HG02973 (cell line): ENCODE measurements at regions not wholly inside any gene's neighbourhood (a gene's known extent, or its start where the extent isn't known, plus 50 kb on each side); places are given as distances from the start of the nearest gene placed in this dataset.
"Not testable (repeated sequence)": the region's sequence is repeated elsewhere in the genome, so short reads cannot be mapped to it uniquely, and the experiment has no call there.

ENCODE experiments used
- ATAC-seq: cut with Tn5 transposase; IDR thresholded peaks from one replicate; pipeline ENCODE4 v1.9.1; 2021; ENCODE audit warnings: moderate library complexity; ENCODE audit not compliant: unreplicated experiment

DNA sequence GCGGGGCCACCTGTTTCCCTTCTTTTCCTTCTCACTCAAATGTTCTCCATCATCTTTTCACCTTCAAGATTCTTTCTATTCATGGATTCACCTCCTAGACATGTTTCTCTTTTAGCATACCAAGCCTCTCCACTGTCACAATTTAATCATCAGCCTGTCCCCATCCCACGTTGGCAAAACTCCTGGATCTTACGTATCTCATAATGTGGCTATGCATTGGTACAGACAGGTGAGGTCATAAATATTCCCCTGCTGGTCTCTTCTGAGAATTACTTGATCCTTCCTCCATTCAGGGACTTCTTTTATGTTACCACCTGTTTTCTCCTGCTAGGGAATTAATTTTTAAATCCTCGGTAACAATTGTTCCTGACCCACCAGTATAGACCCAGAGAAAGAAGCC, 262.6 kb upstream of the NEBL start:
- ATAC-seq, result no peak

DNA sequence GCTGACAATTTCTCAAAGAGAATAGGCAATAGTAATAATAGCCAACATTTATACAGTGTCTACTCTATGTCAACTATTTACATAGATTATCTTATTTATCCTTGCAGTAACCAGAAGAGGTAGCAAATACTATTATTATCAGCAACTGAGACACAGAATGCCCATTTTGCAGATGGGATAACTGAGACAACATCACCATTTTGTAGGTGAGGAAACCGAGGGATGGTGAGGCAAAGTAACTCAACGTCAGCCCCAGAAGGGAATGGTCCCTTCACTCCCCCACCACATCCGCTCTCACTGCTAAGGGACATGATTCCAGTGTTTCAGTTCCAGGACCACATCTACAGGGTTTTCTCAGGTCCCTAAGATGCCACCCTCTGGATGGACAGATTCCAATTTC, 261.2 kb upstream of the NEBL start:
- no peak for ATAC-seq

DNA sequence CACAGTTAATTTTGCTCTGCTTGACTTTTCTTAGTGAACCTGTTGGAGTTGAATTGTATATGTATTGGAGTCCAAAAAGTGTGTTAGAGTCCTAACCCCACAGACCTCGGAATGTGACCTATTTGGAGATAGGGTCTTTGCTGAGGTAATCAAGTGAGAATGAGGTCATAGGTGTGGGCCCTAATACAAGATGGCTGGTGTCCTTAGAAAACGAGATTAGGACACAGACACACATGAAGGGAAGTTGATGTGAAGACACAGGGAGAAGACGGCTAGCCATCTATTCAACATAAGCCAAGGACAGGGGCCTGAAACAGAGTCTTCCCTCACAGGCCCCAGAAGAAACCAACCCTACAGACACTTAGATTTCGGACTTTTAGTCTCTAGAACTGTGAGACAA, 260.6 kb upstream of the NEBL start:
- no peak for ATAC-seq

DNA sequence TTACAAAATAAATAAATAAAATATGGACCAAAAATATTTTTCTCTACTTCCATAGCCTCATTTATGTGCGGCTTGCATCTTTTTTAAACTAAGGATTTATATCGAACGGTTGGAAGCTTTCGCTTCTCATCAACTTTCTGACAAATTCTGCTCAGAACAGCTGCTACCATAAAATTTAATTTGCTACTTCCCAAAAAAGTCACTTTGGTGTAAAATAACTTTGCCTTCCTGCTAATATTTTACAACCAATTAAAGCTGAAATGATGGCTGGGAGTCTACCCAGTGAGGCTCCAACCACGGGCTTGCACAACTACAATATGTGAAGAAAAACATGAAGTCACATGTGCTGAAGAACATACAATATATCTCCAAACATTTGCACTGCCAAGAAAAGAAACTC, 253.1 kb upstream of the NEBL start:
- ATAC-seq, result no peak

DNA sequence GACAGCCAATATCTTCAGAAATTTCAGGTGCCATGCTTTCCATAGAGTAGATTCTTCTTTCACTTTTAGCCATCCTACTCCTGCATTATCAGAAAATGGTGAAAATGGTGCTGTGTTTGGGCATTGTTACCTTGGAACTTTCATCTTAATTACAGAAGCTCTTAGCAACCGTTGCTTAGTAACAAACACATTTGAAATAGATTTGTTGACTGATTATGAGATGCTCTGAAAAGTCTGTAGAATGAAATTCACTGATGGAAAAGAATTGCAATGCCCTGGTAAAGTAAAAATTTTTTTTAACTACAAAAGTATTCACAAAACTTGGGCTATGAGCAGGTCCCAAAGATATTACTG, 249.3 kb upstream of the NEBL start:
- ATAC-seq, result no peak

DNA sequence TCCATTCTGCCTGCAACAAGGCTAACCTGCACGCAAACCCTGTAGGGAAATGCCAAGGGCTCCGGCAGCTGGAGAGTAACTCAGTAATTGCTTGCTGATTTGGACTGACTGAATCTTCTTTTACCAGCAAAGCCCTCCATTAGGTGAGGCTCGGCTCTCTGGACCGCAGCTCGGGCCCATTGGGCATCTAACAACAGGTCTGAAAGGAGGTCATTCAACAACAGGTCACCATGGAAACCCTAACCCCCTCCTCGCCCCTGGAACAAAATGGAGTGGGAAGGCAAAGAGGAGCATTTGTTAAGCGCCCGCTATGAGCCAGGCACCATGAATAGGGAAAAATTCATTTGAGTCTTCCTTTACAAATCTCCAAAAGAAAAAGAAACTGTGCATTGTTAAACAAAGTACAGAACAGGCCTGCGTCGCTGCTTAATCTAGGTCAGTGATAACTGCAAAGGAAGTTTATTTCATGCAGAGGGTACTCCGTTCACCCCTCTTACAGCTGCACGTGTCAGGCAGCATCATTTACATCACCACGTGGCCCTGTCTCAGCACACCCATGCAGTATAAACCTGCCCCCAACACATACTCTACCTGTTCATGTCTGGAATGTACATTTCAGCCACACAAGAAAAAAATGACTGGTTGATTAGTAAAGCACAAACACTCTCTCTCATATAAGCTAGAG, 248.8 kb upstream of the NEBL start:
- no peak for ATAC-seq

DNA sequence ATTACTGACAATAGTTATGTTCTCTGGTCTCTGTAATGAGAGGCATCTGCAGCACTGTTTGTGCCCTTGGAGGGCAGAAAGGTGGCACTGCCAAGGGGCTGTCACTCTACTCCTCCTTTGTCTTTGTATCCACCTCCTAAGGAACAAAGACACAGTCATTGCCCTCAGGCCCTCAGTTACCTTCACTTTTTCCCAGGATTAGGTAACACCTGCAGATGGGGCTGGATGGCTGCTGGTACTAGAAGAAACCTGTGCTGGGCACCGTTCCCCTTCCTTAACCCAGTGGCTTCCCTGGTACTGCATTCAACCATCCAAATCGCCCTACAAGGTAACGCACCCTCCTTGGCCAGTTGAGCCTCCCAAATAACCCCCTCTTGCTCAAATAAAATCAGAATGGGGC, 246.9 kb upstream of the NEBL start:
- no peak for ATAC-seq

DNA sequence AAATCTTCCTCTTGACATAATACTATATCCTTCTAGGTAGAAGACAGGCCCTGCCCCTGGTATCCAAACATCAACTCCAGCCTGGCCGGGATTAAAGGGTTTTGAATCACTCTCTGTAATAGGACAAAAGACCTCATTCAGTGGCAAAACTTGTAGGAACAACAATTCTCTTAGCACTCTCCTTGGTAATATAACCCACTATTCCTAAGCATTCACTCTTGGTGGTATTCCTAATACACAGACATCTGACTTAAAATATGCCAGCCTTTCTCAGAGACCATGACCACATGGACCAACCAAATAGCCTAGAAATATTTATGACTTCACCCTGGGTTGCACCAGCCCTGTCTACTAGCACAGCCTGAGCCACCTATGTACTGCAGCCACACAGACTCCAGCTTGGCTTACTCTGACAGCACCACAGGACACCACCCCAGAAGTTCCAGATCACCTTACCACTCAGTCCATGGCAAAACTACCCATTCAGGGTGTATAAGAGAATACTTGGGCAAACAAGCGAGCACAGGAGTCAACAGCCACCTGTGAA, 244.9 kb upstream of the NEBL start:
- ATAC-seq, result no peak

DNA sequence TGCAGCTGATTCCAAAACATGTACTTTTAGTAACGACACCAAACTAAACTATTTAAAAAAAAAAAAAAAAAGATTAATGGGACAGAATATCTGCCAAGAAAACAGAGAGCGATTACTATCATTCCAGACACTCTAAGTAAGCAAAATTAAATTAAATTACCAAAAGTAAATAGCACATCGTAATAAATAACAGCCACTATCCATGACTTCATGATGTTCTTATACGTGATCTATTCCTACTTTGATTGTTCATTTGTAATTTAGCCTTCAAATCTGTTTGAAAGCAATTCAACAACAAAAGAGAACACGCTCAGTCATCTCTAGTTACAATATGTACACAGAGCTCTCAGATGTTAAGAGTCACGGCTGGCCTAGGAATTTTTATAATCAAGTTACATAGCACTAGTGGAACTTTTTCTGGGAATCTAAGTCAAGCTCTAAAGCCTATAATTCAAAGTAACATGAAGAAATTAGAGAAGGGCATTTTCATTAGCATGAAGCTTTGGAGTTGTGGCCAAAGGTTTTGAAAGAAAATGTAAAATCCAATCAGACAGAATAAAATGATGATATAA, 241.7 kb upstream of the NEBL start:
- no peak for ATAC-seq

DNA sequence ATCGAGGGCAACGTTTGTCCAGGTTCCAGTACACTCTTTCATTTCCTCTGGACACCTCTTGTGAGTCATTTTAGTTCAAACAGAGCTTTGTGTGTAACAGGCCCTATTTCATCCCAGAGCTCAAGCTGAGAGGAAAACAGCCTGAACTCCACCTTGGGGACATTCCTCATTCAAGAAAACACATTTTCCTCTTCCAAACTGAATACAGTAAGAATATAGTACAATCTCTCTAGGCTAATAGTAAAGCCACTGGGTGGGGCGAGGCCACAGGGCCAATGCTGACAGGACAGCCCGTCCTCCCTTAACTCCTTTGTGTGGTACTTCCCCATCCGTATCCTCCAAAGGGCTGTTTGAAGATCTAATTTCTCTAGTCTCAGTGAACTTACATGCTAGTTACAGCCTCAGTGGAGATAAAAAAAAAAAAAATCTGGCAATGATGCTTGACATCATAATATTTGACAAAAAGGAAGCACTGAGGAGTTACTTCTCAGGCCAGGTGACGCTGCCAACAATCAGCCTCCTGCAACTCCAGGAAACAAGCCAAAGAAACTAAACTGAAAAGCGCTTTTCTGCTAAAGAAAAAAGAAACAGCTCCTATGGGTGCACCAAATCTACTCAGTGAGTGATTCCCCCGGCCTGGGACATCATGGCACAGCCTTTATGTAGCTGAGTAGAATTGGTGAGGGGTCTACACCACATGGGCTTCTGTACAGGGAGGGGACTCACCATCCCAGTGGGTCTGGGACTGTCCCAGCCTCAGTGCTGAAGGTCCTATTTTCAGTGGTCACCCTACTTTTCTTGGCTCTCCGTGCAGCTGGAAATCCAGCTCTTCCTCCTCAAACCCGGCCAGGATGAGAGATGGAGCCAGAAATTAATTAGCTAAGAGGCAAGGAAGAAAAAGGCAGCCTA, 238.2 kb upstream of the NEBL start:
- no peak for ATAC-seq

DNA sequence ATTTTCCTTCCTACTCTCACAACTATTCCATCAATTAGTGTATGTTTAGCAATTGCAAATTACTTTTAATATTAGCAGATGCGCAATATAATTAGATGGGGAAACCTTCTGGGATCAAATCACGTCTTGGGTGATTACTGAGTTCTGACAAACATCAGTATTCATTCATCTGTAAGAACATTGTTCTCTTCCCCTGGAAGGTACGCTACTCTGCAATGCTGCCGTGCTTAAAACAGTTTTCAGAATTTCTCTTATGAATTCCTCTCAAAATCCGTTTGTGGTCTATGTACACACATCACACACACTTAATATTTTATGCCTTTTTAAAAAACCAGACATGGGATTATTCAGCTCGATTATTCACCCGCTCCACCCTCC, 237.5 kb upstream of the NEBL start:
- ATAC-seq, result no peak

DNA sequence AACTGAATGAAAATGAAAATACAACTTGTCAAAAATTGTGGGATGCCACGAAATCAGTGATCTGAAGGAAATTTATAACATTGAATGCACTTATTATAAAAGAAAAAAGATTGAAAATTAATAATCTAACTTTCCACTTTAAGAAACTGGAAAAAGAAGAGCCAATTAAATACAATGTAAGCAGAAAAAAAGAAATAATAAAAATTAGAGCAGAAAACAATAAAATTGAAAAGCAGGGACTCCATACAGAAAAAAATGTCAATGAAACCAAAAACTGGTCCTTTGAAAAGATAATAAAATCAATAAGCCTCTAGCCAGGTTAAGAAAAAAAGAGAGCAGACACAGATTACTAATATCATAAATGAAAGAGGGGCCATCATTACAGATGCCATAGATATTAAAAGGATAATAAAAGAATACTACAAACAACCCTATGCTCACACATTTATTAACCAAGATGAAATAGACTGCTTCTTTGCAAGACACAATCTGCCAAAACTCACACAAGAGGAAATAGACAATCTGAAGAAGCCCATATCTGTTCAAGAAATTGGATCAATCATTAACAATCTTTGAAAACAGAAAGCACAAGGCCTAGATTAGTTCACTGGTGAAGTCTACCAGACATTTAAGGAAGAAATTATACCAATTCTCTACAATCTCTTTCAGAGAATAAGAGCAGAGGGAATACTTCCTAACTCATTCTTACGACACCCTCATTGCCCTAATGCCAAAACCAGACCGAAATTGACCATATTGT, 233.8 kb upstream of the NEBL start:
- ATAC-seq, result no peak

DNA sequence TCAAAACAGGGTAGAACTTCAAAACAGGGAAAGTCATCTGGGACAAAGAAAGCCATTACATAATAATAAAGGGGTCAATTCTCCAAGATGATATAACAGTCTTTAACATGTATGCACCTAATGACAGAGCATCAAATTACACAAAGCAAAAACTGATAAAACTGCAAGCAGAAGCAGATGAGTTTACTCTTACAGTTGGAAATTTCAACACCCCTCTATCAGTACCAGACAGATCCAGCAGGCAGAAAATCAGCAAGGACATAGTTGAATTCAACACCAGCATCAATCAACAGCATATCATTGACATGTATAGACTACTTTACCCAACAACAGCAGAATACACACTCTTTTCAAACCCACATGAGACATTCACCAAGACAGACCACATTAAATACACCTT, 233.0 kb upstream of the NEBL start:
- no peak for ATAC-seq

DNA sequence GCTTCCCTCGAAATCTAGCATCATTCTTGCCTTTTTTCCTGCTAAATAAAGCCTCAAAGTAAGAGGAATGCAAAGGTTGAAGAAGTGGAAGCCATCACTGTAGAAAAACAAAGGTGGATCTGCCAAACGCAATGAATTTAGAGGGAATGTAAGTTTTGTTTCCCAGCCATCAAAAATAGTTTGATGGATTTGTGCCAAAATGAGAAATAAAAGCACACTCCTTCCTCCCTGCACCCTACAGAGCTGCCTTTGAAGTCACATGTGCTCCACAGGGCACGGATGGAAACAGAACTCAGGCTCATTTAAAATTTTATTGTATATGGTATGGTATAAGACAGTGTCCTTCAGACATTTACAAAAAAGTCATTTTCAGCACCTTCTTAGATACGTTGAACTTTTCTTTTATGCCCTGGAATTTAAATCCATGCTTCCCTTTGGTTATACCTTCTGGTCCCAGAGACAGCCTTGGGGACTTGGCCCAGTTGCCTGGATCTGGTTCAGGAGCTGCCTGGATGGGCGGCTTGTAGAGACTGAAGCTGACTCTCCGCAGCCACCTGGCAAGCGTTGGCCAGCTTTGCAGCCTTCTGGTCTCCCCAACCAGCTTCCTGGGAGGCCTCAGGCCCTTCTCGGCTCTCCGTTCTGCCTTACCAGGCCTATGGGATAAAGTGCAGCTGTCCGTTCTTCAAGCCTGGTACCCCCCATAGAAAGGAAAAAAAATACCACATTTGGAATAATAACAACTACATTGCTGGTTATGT, 228.5 kb upstream of the NEBL start:
- ATAC-seq, result no peak

DNA sequence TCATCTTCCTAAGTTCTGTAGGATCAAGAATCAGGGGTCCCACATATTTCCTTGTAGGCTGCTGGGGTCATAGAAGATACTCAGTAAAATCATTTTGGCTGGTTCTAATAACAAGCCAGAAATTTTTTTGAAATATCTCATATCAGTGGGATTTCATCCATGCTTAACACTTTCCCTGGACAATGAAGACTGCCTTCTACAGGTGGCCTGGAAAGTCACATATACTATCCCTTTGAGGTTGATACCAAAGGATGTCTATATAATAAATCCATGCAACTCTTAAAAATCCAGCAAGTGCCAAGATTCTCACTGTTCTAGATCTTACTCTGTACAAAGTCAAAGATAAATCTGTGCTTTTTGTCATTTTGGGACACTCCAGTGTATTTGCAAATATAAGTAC, 225.8 kb upstream of the NEBL start:
- no peak for ATAC-seq

DNA sequence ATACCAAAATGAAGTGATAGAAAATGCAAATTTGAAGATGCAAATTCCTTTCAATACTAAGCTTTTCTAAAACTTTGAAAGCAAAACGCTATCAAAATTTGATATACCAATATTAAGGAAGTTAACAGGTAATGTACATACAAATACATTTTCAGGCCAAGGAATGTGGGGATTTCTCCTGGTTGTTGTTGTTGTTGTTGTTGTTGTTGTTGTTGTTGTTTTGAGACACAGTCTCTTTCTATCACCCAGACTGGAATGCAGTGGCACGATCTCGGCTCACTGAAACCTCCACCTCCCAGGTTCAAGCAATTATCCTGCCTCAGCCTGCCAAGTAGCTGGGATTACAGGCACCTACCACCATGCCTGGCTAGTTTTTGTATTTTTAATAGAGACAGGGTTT, 224.7 kb upstream of the NEBL start:
- ATAC-seq, result not testable (repeated sequence)

DNA sequence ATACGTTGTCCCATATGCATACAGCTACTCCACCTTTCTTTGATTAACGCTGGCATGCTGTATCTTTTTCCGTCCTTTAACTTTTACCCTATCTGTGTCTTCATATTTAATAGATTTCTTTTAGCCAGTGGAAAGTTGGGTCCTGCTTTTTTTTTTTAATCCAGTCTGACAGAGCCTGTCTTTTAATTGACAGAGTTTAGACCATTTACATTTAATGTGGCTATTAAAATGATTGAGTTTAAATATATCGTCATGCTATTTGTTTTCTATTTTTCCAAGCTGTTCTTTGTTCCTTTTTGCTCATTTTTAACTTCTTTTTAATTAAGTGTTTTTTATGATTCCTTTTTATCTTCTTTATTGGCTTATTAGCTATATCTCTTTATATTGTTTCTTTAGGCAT, 217.6 kb upstream of the NEBL start:
- ATAC-seq, result no peak

DNA sequence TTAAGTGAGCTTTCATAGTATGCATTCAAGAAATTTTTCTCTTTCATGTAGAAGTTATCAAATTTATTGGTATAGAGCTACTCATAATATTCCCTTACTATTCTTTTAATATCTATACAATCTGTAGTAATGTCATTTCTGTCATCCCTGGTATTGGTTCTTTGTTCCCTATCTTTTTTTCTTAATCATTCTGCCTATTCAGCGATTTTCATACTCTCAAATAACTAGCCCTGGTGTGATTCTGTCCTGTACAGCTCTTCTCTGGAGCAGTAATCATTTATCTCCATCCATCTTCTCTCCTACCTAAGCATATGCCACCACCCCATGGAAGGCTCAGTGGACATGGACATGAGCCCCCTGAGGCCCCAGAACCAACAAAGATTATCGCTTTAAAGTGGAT, 213.2 kb upstream of the NEBL start:
- ATAC-seq, result no peak

DNA sequence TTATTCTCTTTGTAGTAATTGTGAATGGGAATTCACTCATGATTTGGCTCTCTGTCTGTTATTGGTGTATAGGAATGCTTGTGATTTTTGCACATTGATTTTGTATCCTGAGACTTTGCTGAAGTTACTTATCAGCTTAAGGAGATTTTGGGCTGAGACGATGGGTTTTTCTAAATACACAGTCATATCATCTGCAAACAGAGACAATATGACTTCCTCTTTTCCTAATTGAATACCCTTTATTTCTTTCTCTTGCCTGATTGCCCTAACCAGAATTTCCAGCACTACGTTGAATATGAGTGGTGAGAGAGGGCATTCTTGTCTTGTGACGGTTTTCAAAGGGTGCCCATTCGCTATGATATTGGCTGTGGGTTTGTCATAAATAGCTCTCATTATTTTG, 209.8 kb upstream of the NEBL start:
- not testable (repeated sequence) for ATAC-seq

DNA sequence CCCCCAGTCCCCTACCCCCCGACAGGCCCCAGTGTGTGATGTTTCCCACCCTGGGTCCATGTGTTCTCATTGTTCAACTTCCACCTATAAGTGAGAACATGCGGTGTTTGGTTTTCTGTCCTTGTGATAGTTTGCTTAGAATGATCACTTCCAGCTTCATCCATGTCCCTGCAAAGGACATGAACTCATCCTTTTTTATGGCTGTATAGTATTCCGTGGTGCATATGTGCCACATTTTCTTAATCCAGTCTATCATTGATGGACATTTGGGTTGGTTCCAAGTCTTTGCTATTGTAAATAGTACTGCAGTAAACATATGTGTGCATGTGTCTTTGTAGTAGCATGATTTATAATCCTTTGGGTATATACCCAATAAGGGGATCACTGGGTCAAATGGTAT, 208.2 kb upstream of the NEBL start:
- ATAC-seq, result not testable (repeated sequence)
